ENCODE measurements at regions not wholly inside any gene's neighbourhood (a gene's known extent, or its start where the extent isn't known, plus 50 kb on each side); places are given as distances from the start of the nearest gene placed in this dataset.

DNA sequence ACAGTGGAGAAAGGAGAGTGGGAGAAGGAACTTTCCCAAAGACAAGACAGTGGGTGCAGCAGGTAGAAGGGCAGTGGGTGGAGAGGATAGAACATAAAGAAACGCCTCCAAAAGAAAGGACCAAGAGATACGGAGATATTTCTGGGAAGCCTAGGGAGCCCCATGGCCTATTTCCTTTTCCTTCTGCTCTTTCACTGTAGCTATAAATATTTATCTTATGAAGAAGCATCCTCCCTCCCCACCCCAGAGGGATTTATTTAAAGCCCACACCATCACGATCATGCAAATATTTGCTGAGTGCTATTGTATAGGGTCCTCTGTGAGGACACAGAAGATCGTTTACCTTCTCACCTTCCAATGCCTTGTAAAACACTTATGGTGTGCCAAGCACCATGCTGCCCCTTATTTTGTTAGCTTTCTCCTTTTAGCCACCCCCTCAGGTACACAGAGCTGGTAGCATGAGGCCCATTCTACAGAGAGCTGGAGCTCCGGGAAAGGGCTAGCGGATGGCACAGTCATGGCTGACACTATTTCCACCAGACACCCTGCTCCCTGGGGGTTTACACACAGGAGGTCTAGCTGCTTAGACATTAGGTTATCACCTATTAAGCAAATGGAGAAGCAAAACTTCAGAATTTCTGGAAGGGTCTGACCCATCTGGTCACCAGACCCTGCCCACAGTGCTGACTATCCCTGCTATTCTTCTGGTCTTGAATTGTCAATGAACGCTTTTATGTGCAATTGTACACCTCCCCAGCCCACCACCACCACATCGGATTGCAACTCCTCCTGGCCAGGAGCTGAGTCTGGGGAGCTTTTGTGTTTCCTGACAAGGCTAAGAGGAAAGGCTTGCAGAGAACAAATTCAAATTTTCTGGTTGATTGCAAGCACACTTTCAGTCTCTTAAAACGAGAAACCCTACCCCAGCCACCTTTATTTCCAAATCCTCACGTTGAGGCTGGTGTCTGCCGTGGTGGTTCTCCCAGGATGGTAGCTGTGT lies 91.8 kb upstream of the KLF7 start:
- no peak for DNase-seq
- Mint-ChIP-seq H3K9me3 (ENCODE audit: low read depth, unreplicated experiment) (no peaks in the 10 kb centered on the region), H3K27me3 (ENCODE audit: unreplicated experiment) (no peaks in the 10 kb centered on the region), H3K36me3 (ENCODE audit: insufficient read depth, unreplicated experiment) (no peaks in the 10 kb centered on the region), H3K4me3 (ENCODE audit: low read depth, unreplicated experiment) (no peak overlapping the region), H3K4me1 (ENCODE audit: low read depth, unreplicated experiment) (no peaks in the 10 kb centered on the region), H3K27ac (ENCODE audit: unreplicated experiment) (no peak overlapping the region)
- CTCF ChIA-PET = no interaction called here
- no peak for TF ChIP-seq CTCF (IDR thresholded peaks at IDR 0.05; ENCODE audit: unreplicated experiment)
- BruUV-seq (replicated peaks) = no TSS peak
- intact Hi-C loops (cut with micrococcal nuclease; ENCODE audit: unreplicated experiment) = no loop called here

DNA sequence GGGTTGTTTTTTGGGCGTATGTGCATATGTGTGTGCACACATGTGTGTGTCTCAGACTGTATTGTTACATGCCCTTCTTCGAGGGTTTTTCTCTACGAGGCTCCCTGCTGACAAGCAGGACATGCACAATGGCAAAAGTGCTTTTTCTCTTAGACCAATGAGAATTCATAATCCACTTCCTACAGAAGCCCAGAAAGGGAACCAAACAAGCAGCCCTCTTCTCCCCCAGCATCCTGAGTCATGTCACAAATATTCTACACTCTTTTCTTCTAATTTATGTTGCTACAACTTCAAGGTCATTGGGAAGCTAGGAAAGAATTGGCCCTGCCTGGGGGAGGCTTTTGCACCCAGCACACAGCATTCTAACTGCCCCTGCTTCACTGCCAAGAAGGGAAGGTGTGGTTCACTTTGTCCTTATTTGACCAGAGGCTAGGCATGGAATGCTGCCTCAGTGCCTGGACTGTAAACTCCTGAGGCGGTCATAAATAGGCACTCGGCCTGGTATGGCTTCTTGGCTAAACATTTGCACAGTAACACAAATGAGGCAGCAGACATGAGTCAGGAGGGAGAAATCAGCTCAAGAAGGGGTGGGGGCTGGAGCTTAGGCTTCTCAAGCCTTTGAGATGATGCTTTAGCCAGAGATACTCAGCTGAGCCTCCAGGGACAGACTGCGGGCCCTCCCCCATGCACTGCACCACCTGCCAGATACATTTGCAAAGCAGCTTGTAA lies 92.7 kb upstream of the KLF7 start:
- no peak overlapping the region for H3K4me3 Mint-ChIP-seq (ENCODE audit: low read depth, unreplicated experiment)
- H3K27ac Mint-ChIP-seq (ENCODE audit: unreplicated experiment) = no peak overlapping the region
- no peak for TF ChIP-seq CTCF (IDR thresholded peaks at IDR 0.05; ENCODE audit: unreplicated experiment)
- intact Hi-C loops (cut with micrococcal nuclease; ENCODE audit: unreplicated experiment) = no loop called here
- H3K4me1 Mint-ChIP-seq (ENCODE audit: low read depth, unreplicated experiment) = no peaks in the 10 kb centered on the region
- no peaks in the 10 kb centered on the region for H3K27me3 Mint-ChIP-seq (ENCODE audit: unreplicated experiment)
- BruUV-seq (replicated peaks) = no TSS peak
- DNase-seq = no peak
- CTCF ChIA-PET = no interaction called here
- H3K36me3 Mint-ChIP-seq (ENCODE audit: insufficient read depth, unreplicated experiment) = no peaks in the 10 kb centered on the region
- H3K9me3 Mint-ChIP-seq (ENCODE audit: low read depth, unreplicated experiment) = no peaks in the 10 kb centered on the region

GRCh38 chr2:207260021-207260420 lies 94.3 kb upstream of the KLF7 start:
- CTCF ChIA-PET = no interaction called here
- Mint-ChIP-seq H3K4me1 (ENCODE audit: low read depth, unreplicated experiment) (no peaks in the 10 kb centered on the region), H3K36me3 (ENCODE audit: insufficient read depth, unreplicated experiment) (no peaks in the 10 kb centered on the region), H3K27me3 (ENCODE audit: unreplicated experiment) (no peaks in the 10 kb centered on the region), H3K27ac (ENCODE audit: unreplicated experiment) (no peak overlapping the region), H3K4me3 (ENCODE audit: low read depth, unreplicated experiment) (no peak overlapping the region), H3K9me3 (ENCODE audit: low read depth, unreplicated experiment) (no peaks in the 10 kb centered on the region)
- intact Hi-C loops (cut with micrococcal nuclease; ENCODE audit: unreplicated experiment) = no loop called here
- TF ChIP-seq CTCF (IDR thresholded peaks at IDR 0.05; ENCODE audit: unreplicated experiment) = no peak
- BruUV-seq (replicated peaks) = no TSS peak
- no peak for DNase-seq

GRCh38 chr2:207260947-207261346 lies 95.2 kb upstream of the KLF7 start:
- no peak for TF ChIP-seq CTCF (IDR thresholded peaks at IDR 0.05; ENCODE audit: unreplicated experiment)
- intact Hi-C loops (cut with micrococcal nuclease; ENCODE audit: unreplicated experiment) = no loop called here
- Mint-ChIP-seq H3K4me3 (ENCODE audit: low read depth, unreplicated experiment) (no peak overlapping the region), H3K9me3 (ENCODE audit: low read depth, unreplicated experiment) (no peaks in the 10 kb centered on the region), H3K4me1 (ENCODE audit: low read depth, unreplicated experiment) (no peaks in the 10 kb centered on the region), H3K36me3 (ENCODE audit: insufficient read depth, unreplicated experiment) (no peaks in the 10 kb centered on the region), H3K27ac (ENCODE audit: unreplicated experiment) (no peak overlapping the region), H3K27me3 (ENCODE audit: unreplicated experiment) (no peaks in the 10 kb centered on the region)
- no TSS peak for BruUV-seq (replicated peaks)
- CTCF ChIA-PET = no interaction called here
- DNase-seq = no peak
